Panc1 (cell line): ENCODE measurements at regions not wholly inside any gene's neighbourhood (a gene's known extent, or its start where the extent isn't known, plus 50 kb on each side); places are given as distances from the start of the nearest gene placed in this dataset.

ENCODE experiments used
- ATAC-seq: fragments of 200-7000 bp; cut with Tn5 transposase; 2 replicates; pipeline ENCODE4 v1.9.1; 2020; ENCODE audit warnings: mild to moderate bottlenecking, moderate library complexity
- BruUV-seq: library from RNA; stranded (reverse); fragments of 400-500 nt; replicated peaks from 2 replicates; lab custom pipeline; 2021; lab: Mats Ljungman, UMichigan
- CTCF ChIA-PET: fragments of 300-600 bp; sonication (Branson Sonifier 250); formaldehyde crosslinking; loops from one replicate; lab custom pipeline; 2022; ENCODE audit warnings: antibody characterized with exemption; lab: Charles Lee
- POLR2A ChIA-PET: fragments of 300-600 bp; sonication (Branson Sonifier 250); formaldehyde crosslinking; loops from one replicate; lab custom pipeline; 2022; ENCODE audit warnings: antibody characterized with exemption; lab: Charles Lee
- DNase-seq: peaks from one replicate; pipeline ENCODE4 v3.0.0-alpha.2; 2010; ENCODE audit warnings: low read depth, low spot score
- H3K27ac ChIP-seq: 2 replicates; pipeline ENCODE4 v1.5.1; 2011; ENCODE audit warnings: mild to moderate bottlenecking, low read length, inconsistent platforms
- H3K27me3 ChIP-seq: fragments of 200-500 bp; sonication (Bioruptor generic); 2 replicates; pipeline ENCODE4 v1.6.0; 2014; ENCODE audit warnings: low read length, inconsistent platforms; ENCODE audit not compliant: control insufficient read depth, insufficient read depth
- H3K36me3 ChIP-seq: fragments of 200-500 bp; sonication (Bioruptor generic); 2 replicates; pipeline ENCODE4 v1.5.1; 2014; ENCODE audit warnings: inconsistent platforms, mild to moderate bottlenecking, low read length, moderate library complexity; ENCODE audit not compliant: control insufficient read depth, insufficient read depth
- H3K4me1 ChIP-seq: 2 replicates; pipeline ENCODE4 v1.5.1; 2011; ENCODE audit warnings: inconsistent platforms, mild to moderate bottlenecking, low read length, moderate library complexity; ENCODE audit not compliant: control insufficient read depth, insufficient read depth
- H3K4me3 ChIP-seq, 2 experiments: 2 replicates each; pipeline ENCODE4 v1.5.1; 2011 to 2012; ENCODE audit warnings: low read depth in 2 of 2, low read length in 2 of 2, mild to moderate bottlenecking in 2 of 2, inconsistent platforms in 1 of 2, moderate library complexity in 1 of 2
- H3K9me3 ChIP-seq: fragments of 200-500 bp; sonication (Bioruptor generic); 2 replicates; pipeline ENCODE4 v1.5.1; 2014; ENCODE audit warnings: low read depth, mild to moderate bottlenecking, inconsistent platforms, low read length, moderate library complexity; ENCODE audit not compliant: control insufficient read depth, insufficient read depth
- POLR2AphosphoS5 ChIP-seq: IDR thresholded peaks from 2 replicates; pipeline ENCODE4 v1.6.1; 2012; ENCODE audit warnings: mild to moderate bottlenecking, low read depth, low read length, moderate library complexity
- SIN3A ChIP-seq: IDR thresholded peaks from 2 replicates; pipeline ENCODE4 v1.6.1; 2012; ENCODE audit warnings: low read depth, mild to moderate bottlenecking, low read length, moderate library complexity, borderline replicate concordance; ENCODE audit not compliant: insufficient read depth
- TCF7L2 ChIP-seq: IDR thresholded peaks from 2 replicates; pipeline ENCODE4 v1.6.1; 2011; ENCODE audit warnings: mild to moderate bottlenecking, low read depth, low read length, inconsistent platforms
- in situ Hi-C: cut with HindIII; loops from 2 replicates; pipeline ENCODE4 v1.10.0; 2016; ENCODE audit warnings: low sequenced_read_pairs, low pct_unique_long_range_greater_than_20kb
- intact Hi-C: fragments of 100-400 bp; cut with micrococcal nuclease; formaldehyde crosslinking; loops from one replicate; pipeline ENCODE4 v1.10.0; 2022; ENCODE audit not compliant: unreplicated experiment
- TF ChIP-seq, protein P1 (sequence below), 2 experiments: IDR thresholded peaks; 2 replicates each; pipeline ENCODE4 v1.6.1; 2011 to 2012; ENCODE audit warnings: low read depth in 2 of 2, control low read depth in 1 of 2, low read length in 1 of 2, mild to moderate bottlenecking in 1 of 2, moderate library complexity in 1 of 2; ENCODE audit not compliant: insufficient read depth in 1 of 2
- TF ChIP-seq, protein P2 (sequence below): fragments of 450-650 bp; IDR thresholded peaks from 2 replicates; pipeline ENCODE4 v1.5.1; 2017; ENCODE audit warnings: mild to moderate bottlenecking

DNA sequence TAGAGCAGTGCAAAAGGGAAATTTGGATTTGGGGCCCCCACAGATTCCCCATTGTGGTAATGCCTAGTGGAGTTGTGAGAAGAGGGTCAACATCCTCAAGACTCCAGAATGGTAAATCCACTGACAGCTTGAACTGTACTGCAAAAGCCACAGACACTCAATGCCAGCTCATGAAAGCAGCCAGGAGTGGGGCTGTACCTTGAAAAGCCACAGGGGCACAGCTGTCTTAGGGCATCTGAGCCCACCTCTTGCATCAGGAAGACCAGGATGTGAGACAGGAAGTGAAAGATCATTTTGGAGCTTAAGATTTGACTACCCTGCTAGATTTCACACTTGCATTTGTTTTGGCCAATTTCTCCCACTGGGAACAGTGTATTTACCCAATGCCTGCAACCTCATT is 1548.9 kb upstream of the PCDH20 start:
- no TSS peak for BruUV-seq
- intact Hi-C loops: no loop called here

DNA sequence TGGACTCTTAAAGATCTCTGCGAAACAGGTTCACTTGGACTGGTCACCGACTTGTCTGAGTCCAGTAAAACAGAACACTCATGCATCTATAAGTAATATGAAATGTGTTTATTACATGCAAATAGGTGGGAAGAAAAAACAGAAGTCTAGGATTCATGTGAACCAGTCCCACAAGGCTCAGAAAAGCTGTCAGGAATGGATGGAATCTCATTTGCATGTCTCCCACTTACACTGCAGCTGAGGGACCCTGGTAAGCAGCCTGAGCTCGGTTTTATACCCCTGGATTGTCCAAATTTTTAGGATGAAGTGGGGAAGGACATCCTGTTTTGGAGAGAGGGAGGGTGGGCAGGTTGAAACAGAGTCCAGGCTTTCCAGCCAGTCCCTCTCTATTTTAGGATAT is 1545.1 kb upstream of the PCDH20 start:
- no peaks in the 10 kb centered on the region for H3K36me3 ChIP-seq
- no peak for DNase-seq
- no peak overlapping the region for H3K4me3 ChIP-seq
- H3K27me3 ChIP-seq: no peaks in the 10 kb centered on the region
- BruUV-seq: no TSS peak
- no peak for ATAC-seq
- POLR2A ChIA-PET: no interaction called here
- intact Hi-C loops: no loop called here
- H3K27ac ChIP-seq: no peak overlapping the region
- no peaks in the 10 kb centered on the region for H3K9me3 ChIP-seq
- in situ Hi-C loops: no loop called here
- no peaks in the 10 kb centered on the region for H3K4me1 ChIP-seq
- TF ChIP-seq TCF7L2 (no peak), POLR2AphosphoS5 (no peak), SIN3A (no peak)
- TF ChIP-seq, protein P1, sequence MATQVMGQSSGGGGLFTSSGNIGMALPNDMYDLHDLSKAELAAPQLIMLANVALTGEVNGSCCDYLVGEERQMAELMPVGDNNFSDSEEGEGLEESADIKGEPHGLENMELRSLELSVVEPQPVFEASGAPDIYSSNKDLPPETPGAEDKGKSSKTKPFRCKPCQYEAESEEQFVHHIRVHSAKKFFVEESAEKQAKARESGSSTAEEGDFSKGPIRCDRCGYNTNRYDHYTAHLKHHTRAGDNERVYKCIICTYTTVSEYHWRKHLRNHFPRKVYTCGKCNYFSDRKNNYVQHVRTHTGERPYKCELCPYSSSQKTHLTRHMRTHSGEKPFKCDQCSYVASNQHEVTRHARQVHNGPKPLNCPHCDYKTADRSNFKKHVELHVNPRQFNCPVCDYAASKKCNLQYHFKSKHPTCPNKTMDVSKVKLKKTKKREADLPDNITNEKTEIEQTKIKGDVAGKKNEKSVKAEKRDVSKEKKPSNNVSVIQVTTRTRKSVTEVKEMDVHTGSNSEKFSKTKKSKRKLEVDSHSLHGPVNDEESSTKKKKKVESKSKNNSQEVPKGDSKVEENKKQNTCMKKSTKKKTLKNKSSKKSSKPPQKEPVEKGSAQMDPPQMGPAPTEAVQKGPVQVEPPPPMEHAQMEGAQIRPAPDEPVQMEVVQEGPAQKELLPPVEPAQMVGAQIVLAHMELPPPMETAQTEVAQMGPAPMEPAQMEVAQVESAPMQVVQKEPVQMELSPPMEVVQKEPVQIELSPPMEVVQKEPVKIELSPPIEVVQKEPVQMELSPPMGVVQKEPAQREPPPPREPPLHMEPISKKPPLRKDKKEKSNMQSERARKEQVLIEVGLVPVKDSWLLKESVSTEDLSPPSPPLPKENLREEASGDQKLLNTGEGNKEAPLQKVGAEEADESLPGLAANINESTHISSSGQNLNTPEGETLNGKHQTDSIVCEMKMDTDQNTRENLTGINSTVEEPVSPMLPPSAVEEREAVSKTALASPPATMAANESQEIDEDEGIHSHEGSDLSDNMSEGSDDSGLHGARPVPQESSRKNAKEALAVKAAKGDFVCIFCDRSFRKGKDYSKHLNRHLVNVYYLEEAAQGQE (IDR thresholded peaks at IDR 0.05; ENCODE audit: insufficient read depth in 1 of 2, low read depth in 2 of 2, low read length in 1 of 2): no peak
- TF ChIP-seq, protein P2, sequence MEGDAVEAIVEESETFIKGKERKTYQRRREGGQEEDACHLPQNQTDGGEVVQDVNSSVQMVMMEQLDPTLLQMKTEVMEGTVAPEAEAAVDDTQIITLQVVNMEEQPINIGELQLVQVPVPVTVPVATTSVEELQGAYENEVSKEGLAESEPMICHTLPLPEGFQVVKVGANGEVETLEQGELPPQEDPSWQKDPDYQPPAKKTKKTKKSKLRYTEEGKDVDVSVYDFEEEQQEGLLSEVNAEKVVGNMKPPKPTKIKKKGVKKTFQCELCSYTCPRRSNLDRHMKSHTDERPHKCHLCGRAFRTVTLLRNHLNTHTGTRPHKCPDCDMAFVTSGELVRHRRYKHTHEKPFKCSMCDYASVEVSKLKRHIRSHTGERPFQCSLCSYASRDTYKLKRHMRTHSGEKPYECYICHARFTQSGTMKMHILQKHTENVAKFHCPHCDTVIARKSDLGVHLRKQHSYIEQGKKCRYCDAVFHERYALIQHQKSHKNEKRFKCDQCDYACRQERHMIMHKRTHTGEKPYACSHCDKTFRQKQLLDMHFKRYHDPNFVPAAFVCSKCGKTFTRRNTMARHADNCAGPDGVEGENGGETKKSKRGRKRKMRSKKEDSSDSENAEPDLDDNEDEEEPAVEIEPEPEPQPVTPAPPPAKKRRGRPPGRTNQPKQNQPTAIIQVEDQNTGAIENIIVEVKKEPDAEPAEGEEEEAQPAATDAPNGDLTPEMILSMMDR: no peak
- CTCF ChIA-PET: no interaction called here

More for the DNA sequence above, 1548.9 kb upstream of the PCDH20 start:
- H3K4me3 ChIP-seq: no peak overlapping the region
- H3K27ac ChIP-seq: no peak overlapping the region
- in situ Hi-C loops: no loop called here
- POLR2A ChIA-PET: no interaction called here
- CTCF ChIA-PET: no interaction called here
- no peaks in the 10 kb centered on the region for H3K4me1 ChIP-seq
- ATAC-seq (no peak), DNase-seq (no peak)
- no peaks in the 10 kb centered on the region for H3K36me3 ChIP-seq
- H3K27me3 ChIP-seq: no peaks in the 10 kb centered on the region
- TF ChIP-seq POLR2AphosphoS5 (no peak), SIN3A (no peak), TCF7L2 (no peak)
- TF ChIP-seq, protein P2: no peak
- TF ChIP-seq, protein P1 (IDR thresholded peaks at IDR 0.05; ENCODE audit: insufficient read depth in 1 of 2, low read depth in 2 of 2, low read length in 1 of 2): no peak
- H3K9me3 ChIP-seq: no peaks in the 10 kb centered on the region
